DOHH2 (cell line): ENCODE measurements at regions not wholly inside any gene's neighbourhood (a gene's known extent, or its start where the extent isn't known, plus 50 kb on each side); places are given as distances from the start of the nearest gene placed in this dataset.

Experiments
- CTCF ChIP-seq: fragments of 200-600 bp; sonication (generic); IDR thresholded peaks from one replicate; pipeline ENCODE4 v1.5.1; 2014; ENCODE audit warnings: antibody characterized with exemption, mild to moderate bottlenecking, low read depth, low read length; ENCODE audit not compliant: poor library complexity, severe bottlenecking
- EZH2phosphoT487 ChIP-seq: fragments of 200-600 bp; sonication (generic); IDR thresholded peaks from 2 replicates; pipeline ENCODE4 v1.6.1; 2017; ENCODE audit warnings: borderline replicate concordance, mild to moderate bottlenecking, antibody characterized with exemption, low read length, moderate library complexity, mixed read lengths

DNA sequence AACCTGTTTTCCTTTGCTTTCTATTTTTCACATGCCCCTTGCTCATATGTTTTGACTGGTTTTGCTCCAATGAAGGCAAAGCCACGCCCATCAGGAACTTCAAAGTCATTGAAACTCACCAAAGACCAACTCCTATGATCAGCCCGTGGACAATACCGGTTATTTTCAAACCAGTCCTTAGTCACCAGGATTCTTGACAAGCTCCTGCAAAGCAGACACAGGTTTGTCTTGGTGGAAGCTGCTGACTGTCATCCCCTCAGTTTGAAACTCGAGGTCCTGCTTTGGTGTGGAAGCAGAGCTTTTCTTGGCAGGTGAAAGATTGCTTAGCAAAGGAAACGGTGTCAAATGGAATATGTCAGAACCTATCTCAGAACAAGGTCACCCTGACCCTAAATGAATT, 384.7 kb upstream of the CXADR start:
- TF ChIP-seq CTCF: no peak
- TF ChIP-seq EZH2phosphoT487: no peak
